Stimulated activated CD4-positive, alpha-beta T cell treated with anti-CD3 and anti-CD28 coated beads, Interleukin-4, amount 100 ng/mL, for 4 hours (primary cell): ENCODE measurements at regions not wholly inside any gene's neighbourhood (a gene's known extent, or its start where the extent isn't known, plus 50 kb on each side); places are given as distances from the start of the nearest gene placed in this dataset.

ENCODE experiments used
- DNase-seq, 2 experiments: peaks; one replicate each; pipeline ENCODE4 v3.0.0-alpha.2; 2020

GRCh38 chr18:4851301-4851976 is 345.6 kb downstream of the AKAIN1 start:
- no peak for DNase-seq

DNA sequence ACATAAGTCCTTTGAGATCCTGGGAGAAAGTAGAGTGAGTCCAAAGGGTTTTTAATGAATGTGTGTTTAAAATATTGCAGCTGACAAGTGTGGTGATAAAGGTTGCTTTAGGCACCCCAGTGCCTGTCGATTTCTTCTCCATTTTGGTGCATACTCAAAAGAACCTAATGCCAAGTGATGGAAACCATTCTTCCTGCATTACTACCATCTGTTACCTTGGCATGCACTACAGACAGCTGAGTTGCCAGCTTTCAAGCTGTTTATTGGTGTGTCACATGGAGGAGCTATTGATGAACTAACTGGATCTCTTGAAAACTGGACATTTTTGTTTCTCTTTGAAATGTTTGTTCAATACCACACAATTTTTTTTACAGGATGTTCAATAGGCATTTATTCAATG is 350.0 kb downstream of the AKAIN1 start:
- DNase-seq: no peak

- no peak for DNase-seq
Measured at GRCh38 chr18:4844320-4844719, 352.7 kb downstream of the AKAIN1 start.

DNA sequence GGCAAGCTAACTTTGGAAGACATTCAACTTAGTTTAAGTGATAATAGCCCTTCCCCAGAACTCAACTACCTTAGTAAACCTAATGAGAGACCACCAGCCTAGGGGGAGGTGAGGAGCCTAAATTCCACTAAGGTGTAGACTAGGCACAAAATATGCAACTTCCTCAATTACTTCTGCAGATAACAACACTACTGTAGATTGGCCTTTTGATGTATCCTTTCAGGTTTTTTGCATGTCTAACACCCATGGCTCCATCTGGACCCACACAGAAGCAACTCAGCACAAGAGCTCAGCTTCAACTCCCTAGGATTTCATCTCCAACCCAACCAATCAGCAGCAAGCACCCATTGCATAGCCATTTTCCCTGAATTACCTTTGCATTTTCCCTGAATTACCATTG is 353.3 kb downstream of the AKAIN1 start:
- no peak for DNase-seq

GRCh38 chr18:4842751-4843150 is 354.3 kb downstream of the AKAIN1 start:
- no peak for DNase-seq

DNA sequence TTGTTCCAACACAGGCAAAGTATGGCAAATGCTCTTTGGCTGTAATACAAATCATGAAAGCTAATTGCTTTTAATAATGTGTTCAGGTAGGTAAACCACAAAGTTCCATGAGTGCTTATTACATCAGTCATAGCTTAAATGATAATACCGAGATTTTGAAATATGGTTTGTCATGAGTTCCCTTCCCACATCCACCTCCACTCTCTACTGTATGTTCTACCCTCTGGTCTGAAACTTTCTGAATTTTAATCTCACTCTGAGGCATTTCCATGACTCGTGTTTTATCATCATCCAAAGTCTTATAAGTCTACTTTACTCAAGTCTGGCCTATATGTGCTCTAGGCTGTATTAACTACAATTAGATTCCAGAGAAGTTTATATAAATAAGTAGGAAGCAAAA is 354.8 kb downstream of the AKAIN1 start:
- no peak for DNase-seq

DNA sequence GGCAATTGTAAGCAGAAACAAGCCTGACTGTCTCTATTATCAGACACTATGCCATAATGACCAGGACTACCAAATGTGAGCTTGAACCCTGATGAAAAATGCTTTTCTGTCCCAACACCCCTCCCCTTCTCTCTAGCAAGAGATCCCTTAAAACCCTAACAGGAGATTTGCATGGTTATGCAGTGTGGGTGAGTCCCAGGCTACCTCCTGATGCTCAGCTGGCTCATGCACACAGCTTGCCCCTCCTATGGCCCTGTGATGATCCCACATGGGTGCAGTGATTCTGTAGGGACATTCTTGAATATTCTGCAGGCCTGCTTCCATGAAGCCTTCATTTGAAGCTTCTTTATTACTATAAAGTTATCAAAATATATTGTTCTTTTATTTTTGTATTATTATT is 357.4 kb downstream of the AKAIN1 start:
- no peak for DNase-seq

DNA sequence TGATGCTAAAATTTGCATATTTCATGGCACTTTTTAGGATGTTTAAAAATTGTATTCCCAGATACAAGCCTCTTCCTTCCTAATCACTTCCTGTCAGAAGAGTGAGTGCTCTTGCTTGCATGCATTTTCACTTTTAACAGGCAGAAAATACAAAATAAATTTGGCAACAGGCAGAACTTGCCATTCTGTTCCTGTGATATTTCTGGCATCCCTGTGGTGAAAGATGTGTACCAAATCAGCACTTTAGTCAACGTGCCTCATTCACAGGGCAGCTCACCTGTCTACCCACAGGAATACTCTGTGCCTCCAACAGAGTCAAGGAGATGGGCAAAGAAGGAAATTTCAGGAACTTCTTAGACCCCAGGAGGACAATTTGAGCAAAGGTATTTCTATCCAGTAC is 360.9 kb downstream of the AKAIN1 start:
- no peak for DNase-seq

- no peak for DNase-seq
Measured at GRCh38 chr18:4831791-4832375, 365.2 kb downstream of the AKAIN1 start.

GRCh38 chr18:4831127-4831526 is 365.9 kb downstream of the AKAIN1 start:
- DNase-seq: no peak

GRCh38 chr18:4823091-4823490 is 368.0 kb upstream of the DLGAP1 start:
- no peak for DNase-seq

DNA sequence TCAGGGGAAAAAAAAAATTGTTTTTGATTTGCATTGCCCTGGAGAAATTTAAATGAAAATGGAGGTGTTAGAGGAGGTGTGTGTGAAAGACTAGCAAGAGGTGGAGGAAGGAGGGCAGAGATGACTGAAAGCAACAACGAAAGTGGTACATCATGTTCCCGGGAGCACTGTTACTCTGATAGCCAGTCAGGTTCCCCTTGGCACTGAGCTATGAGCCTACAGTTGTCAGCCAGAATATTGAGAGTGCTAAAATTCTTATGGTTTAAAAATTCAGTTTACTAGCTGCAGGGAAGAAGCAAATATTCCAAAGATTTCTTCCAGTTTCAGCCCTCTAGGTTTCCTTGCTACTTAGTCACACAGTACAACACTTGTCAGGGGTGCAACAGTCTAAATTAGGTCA is 366.7 kb upstream of the DLGAP1 start:
- no peak for DNase-seq

DNA sequence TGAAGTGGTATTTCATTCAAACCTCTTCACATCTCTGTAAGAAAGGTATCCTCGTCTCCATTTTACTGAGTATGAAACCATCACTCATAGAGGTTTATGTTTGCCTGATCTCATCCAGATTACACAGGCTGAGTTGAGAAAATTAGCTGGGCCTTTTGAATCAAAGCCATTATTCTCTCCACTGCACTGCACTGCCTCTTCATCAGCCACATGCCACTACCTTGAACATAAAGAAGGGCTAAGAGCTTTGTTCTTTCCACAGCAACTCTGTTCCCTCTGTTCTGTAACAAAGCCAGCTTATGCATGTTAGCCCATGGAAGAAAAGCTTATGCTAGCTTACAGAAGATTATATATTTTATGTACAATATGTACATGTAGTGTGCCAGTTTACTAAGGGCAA is 362.6 kb upstream of the DLGAP1 start:
- DNase-seq: no peak

GRCh38 chr18:4813708-4814107 is 358.6 kb upstream of the DLGAP1 start:
- no peak for DNase-seq

DNA sequence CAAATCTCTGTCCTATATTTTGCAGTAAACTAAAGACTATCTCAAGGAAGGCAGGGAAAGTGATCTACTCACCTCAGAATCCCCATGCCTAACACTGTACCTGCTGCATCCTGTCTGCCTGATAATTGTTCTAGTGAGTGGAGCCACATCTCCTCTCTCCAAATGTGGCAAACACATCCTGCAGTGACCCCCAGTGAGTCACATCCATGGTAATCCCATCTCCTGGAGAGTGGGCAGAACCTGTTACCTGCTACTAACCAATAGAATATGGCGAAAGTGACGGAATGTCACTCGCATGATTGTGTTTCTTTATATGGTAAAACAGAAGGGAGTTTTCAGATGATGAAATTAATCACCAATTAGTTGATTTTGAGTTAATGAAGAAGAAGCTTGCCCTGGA is 353.8 kb upstream of the DLGAP1 start:
- no peak for DNase-seq

- DNase-seq: no peak
Measured at GRCh38 chr18:4807604-4808293, 352.6 kb upstream of the DLGAP1 start.

GRCh38 chr18:4806331-4806730 is 351.2 kb upstream of the DLGAP1 start:
- no peak for DNase-seq

GRCh38 chr18:4802296-4802695 is 347.2 kb upstream of the DLGAP1 start:
- DNase-seq: no peak

GRCh38 chr18:4801151-4801550 is 346.0 kb upstream of the DLGAP1 start:
- DNase-seq: no peak

- DNase-seq: no peak
Measured at GRCh38 chr18:4797002-4797685, 342.0 kb upstream of the DLGAP1 start.

- DNase-seq: no peak
Measured at GRCh38 chr18:4789506-4789905, 334.4 kb upstream of the DLGAP1 start.

- DNase-seq: no peak
Measured at GRCh38 chr18:4781873-4782272, 326.8 kb upstream of the DLGAP1 start.

DNA sequence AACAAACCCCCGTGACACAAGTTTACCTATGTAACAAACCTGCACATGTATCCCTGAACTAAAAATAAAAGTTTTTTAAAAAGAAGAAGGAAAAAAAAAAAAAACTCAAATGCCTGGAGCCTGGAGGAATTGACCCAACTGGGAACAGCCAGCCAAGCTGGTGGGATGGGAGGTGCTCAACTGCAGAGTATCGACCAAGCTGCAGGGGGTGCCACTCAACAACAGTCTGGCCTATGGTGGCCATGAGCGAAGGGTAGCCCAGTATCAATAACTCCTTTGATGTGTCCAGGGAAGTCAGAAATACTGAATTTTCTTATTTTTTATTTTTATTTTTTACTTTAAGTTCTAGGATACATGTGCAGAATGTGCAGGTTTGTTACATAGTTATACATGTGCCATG is 310.3 kb upstream of the DLGAP1 start:
- DNase-seq: no peak

GRCh38 chr18:4762330-4762729 is 307.2 kb upstream of the DLGAP1 start:
- DNase-seq: no peak
